Natural killer cell (primary cell): ENCODE measurements at regions not wholly inside any gene's neighbourhood (a gene's known extent, or its start where the extent isn't known, plus 50 kb on each side); places are given as distances from the start of the nearest gene placed in this dataset.

Experiments used
- ATAC-seq, 3 donors: fragments of 150-1000 bp in 2 of 3; fragments of 200-7000 bp in 1 of 3; cut with Tn5 transposase; 1 replicate in 1 of 3; 2 replicates in 2 of 3; pipeline ENCODE4 v1.10.0; 2021; ENCODE audit warnings: mild to moderate bottlenecking in 2 of 3, moderate library complexity in 2 of 3
- DNase-seq, 2 donors: peaks; one replicate each; pipeline versions ENCODE4 v3.0.0 to v3.0.0-alpha.2; 2013 to 2021; ENCODE audit warnings: mixed read lengths in 1 of 2
- H3K27ac ChIP-seq: one replicate; pipeline ENCODE4 v1.5.1; 2013; ENCODE audit warnings: mild to moderate bottlenecking, low read length
- H3K27me3 ChIP-seq: one replicate; pipeline ENCODE4 v1.6.1; 2013; ENCODE audit warnings: low read length; ENCODE audit not compliant: control insufficient read depth, insufficient read depth
- H3K36me3 ChIP-seq: one replicate; pipeline ENCODE4 v1.6.1; 2013; ENCODE audit warnings: low read length; ENCODE audit not compliant: control insufficient read depth, insufficient read depth
- H3K4me1 ChIP-seq: one replicate; pipeline ENCODE4 v1.6.1; 2013; ENCODE audit warnings: low read length; ENCODE audit not compliant: control insufficient read depth, insufficient read depth
- H3K4me3 ChIP-seq: one replicate; pipeline ENCODE4 v1.5.1; 2013; ENCODE audit warnings: low read length
- H3K9me3 ChIP-seq: one replicate; pipeline ENCODE4 v1.6.1; 2013; ENCODE audit warnings: low read length; ENCODE audit not compliant: control insufficient read depth, insufficient read depth
- H3K27ac Mint-ChIP-seq, 2 donors: one replicate each; pipeline ENCODE4 v1.8.0; 2022; ENCODE audit warnings: mild to moderate bottlenecking in 2 of 2, mixed read lengths in 2 of 2, moderate library complexity in 1 of 2
- H3K27me3 Mint-ChIP-seq, 2 donors: one replicate each; pipeline ENCODE4 v1.8.0; 2022; ENCODE audit warnings: low read depth in 2 of 2, mixed read lengths in 2 of 2
- H3K36me3 Mint-ChIP-seq: one replicate; pipeline ENCODE4 v1.8.0; 2022; ENCODE audit warnings: mixed read lengths
- H3K4me1 Mint-ChIP-seq, 2 donors: one replicate each; pipeline ENCODE4 v1.8.0; 2022; ENCODE audit warnings: mixed read lengths in 2 of 2
- H3K4me3 Mint-ChIP-seq: one replicate; pipeline ENCODE4 v1.8.0; 2022; ENCODE audit warnings: mild to moderate bottlenecking, moderate library complexity, mixed read lengths
- H3K9me3 Mint-ChIP-seq, 2 donors: one replicate each; pipeline ENCODE4 v1.8.0; 2022; ENCODE audit warnings: mixed read lengths in 2 of 2
- WGBS: methylation state at CpG from one replicate; pipeline ENCODE4 v1.1.7; 2013; ENCODE audit warnings: missing lambda C conversion rate; ENCODE audit not compliant: insufficient coverage; 5-methylcytosine and 5-hydroxymethylcytosine counted together
- intact Hi-C: fragments of 100-400 bp; cut with micrococcal nuclease; formaldehyde crosslinking; loops from one replicate; pipeline ENCODE4 v1.14.2; 2022
- TF ChIP-seq, protein P1 (sequence below): fragments of 200-600 bp; IDR thresholded peaks from one replicate; pipeline ENCODE4 v1.8.0; 2022; ENCODE audit warnings: antibody characterized with exemption

- 89% methylated on average over 11 of the region's 11 CpGs for WGBS
- H3K27me3 Mint-ChIP-seq = peaks cover 26 to 31% of the 10 kb centered on the region in 2 donors
- no peaks in the 10 kb centered on the region for H3K36me3 ChIP-seq
- H3K4me1 Mint-ChIP-seq = peaks cover 0 to 7% of the 10 kb centered on the region in 2 donors
- no peak for DNase-seq
- intact Hi-C loops = no loop called here
- TF ChIP-seq, protein P1, sequence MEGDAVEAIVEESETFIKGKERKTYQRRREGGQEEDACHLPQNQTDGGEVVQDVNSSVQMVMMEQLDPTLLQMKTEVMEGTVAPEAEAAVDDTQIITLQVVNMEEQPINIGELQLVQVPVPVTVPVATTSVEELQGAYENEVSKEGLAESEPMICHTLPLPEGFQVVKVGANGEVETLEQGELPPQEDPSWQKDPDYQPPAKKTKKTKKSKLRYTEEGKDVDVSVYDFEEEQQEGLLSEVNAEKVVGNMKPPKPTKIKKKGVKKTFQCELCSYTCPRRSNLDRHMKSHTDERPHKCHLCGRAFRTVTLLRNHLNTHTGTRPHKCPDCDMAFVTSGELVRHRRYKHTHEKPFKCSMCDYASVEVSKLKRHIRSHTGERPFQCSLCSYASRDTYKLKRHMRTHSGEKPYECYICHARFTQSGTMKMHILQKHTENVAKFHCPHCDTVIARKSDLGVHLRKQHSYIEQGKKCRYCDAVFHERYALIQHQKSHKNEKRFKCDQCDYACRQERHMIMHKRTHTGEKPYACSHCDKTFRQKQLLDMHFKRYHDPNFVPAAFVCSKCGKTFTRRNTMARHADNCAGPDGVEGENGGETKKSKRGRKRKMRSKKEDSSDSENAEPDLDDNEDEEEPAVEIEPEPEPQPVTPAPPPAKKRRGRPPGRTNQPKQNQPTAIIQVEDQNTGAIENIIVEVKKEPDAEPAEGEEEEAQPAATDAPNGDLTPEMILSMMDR = no peak
- H3K4me3 ChIP-seq = no peak overlapping the region
- no peaks in the 10 kb centered on the region for H3K27me3 ChIP-seq
- H3K27ac ChIP-seq = no peak overlapping the region
- H3K9me3 ChIP-seq = no peaks in the 10 kb centered on the region
- no peaks in the 10 kb centered on the region for H3K36me3 Mint-ChIP-seq
- ATAC-seq = peak in 1 of 3 donors; percentile 38
- no peak overlapping the region for H3K27ac Mint-ChIP-seq
- H3K4me3 Mint-ChIP-seq = no peak overlapping the region
- H3K9me3 Mint-ChIP-seq = peaks cover 0 to 4% of the 10 kb centered on the region in 2 donors
- no peaks in the 10 kb centered on the region for H3K4me1 ChIP-seq
These were observed 240.4 kb upstream of the TNRC6C start for GRCh38 chr17:77717941-77718668.

DNA sequence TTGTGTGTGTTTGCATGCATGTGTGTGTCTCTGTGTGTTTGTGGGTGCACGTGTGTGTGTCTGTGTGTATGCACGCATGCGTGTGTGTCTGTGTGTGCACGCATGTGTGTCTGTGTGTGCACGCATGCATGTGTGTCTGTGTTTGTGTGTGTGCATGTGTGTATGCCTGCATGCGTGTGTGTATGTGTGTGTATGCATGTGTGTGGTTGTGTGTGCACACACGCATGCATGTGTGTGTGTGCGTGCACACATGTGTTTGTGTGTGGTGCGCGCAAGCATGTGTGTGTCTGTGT, 239.9 kb upstream of the TNRC6C start:
- ATAC-seq = peak in 1 of 3 donors; percentile 19
- Histone ChIP-seq H3K9me3 (no peaks in the 10 kb centered on the region), H3K27ac (no peak overlapping the region), H3K27me3 (no peaks in the 10 kb centered on the region), H3K4me3 (no peak overlapping the region), H3K4me1 (no peaks in the 10 kb centered on the region), H3K36me3 (no peaks in the 10 kb centered on the region)
- Mint-ChIP-seq H3K4me1 (peaks cover 0 to 7% of the 10 kb centered on the region in 2 donors), H3K27ac (no peak overlapping the region), H3K4me3 (no peak overlapping the region), H3K9me3 (peaks cover 0 to 4% of the 10 kb centered on the region in 2 donors), H3K27me3 (peaks cover 26 to 29% of the 10 kb centered on the region in 2 donors), H3K36me3 (no peaks in the 10 kb centered on the region)
- DNase-seq = no peak
- intact Hi-C loops = no loop called here
- WGBS = 96% methylated on average over 10 of the region's 10 CpGs
- TF ChIP-seq, protein P1 = no peak

DNA sequence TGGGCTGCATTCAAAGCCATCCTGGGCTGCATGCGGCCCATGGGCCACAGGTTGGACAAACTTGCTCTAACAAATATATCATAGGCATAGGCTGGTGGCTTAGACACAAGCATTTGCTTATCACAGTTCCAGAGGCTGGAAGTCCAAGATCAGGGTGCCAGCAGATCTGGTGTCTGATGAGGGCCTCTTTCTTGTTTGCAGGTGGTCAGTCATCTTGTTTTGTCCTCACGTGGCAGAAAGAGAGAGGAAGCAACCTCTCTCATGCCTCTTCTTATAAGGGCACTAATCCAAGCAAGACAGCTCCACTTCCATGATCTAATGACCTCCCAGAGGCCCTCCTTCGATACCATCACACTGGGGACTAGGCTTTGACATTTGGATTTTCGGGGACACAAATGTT, 238.7 kb upstream of the TNRC6C start:
- Mint-ChIP-seq H3K9me3 (no peaks in the 10 kb centered on the region), H3K4me3 (no peak overlapping the region), H3K4me1 (peaks cover 0 to 7% of the 10 kb centered on the region in 2 donors), H3K36me3 (no peaks in the 10 kb centered on the region), H3K27ac (no peak overlapping the region), H3K27me3 (peaks cover 17 to 25% of the 10 kb centered on the region in 2 donors)
- Histone ChIP-seq H3K4me3 (no peak overlapping the region), H3K36me3 (no peaks in the 10 kb centered on the region), H3K27me3 (no peaks in the 10 kb centered on the region), H3K9me3 (no peaks in the 10 kb centered on the region), H3K27ac (no peak overlapping the region), H3K4me1 (no peaks in the 10 kb centered on the region)
- intact Hi-C loops = no loop called here
- 92% methylated on average over 4 of the region's 4 CpGs for WGBS
- ATAC-seq (no peak), DNase-seq (no peak)
- TF ChIP-seq, protein P1 = no peak
